GM10266 (cell line): ENCODE measurements at regions not wholly inside any gene's neighbourhood (a gene's known extent, or its start where the extent isn't known, plus 50 kb on each side); places are given as distances from the start of the nearest gene placed in this dataset.

ENCODE experiments used
- DNase-seq: peaks from one replicate; pipeline ENCODE4 v3.0.0; 2012; ENCODE audit errors: extremely low spot score
- CTCF ChIP-seq: IDR thresholded peaks from 2 replicates; pipeline ENCODE4 v1.5.1; 2012; ENCODE audit warnings: mild to moderate bottlenecking, low read depth; ENCODE audit not compliant: control insufficient read depth, insufficient read depth; ENCODE audit errors: missing control alignments

GRCh38 chr5:12636209-12636608 lies 732.0 kb upstream of the CTNND2 start:
- no peak for TF ChIP-seq CTCF
- no peak for DNase-seq

GRCh38 chr5:12626556-12626955 lies 722.3 kb upstream of the CTNND2 start:
- no peak for TF ChIP-seq CTCF
- DNase-seq, result no peak

GRCh38 chr5:12625667-12626263 lies 721.5 kb upstream of the CTNND2 start:
- TF ChIP-seq CTCF, result no peak
- no peak for DNase-seq

GRCh38 chr5:12624776-12625560 lies 720.7 kb upstream of the CTNND2 start:
- no peak for TF ChIP-seq CTCF
- no peak for DNase-seq

- TF ChIP-seq CTCF, result no peak
- DNase-seq, result no peak
Measured at GRCh38 chr5:12623408-12623807, 719.2 kb upstream of the CTNND2 start.

GRCh38 chr5:12616093-12616492 lies 711.8 kb upstream of the CTNND2 start:
- TF ChIP-seq CTCF, result no peak
- no peak for DNase-seq

- TF ChIP-seq CTCF, result no peak
Measured at GRCh38 chr5:12615141-12615820, 711.0 kb upstream of the CTNND2 start.

More at GRCh38 chr5:12615141-12615820, 711.0 kb upstream of the CTNND2 start:
- no peak for DNase-seq
